ENCODE measurements at regions not wholly inside any gene's neighbourhood (a gene's known extent, or its start where the extent isn't known, plus 50 kb on each side); places are given as distances from the start of the nearest gene placed in this dataset.

DNA sequence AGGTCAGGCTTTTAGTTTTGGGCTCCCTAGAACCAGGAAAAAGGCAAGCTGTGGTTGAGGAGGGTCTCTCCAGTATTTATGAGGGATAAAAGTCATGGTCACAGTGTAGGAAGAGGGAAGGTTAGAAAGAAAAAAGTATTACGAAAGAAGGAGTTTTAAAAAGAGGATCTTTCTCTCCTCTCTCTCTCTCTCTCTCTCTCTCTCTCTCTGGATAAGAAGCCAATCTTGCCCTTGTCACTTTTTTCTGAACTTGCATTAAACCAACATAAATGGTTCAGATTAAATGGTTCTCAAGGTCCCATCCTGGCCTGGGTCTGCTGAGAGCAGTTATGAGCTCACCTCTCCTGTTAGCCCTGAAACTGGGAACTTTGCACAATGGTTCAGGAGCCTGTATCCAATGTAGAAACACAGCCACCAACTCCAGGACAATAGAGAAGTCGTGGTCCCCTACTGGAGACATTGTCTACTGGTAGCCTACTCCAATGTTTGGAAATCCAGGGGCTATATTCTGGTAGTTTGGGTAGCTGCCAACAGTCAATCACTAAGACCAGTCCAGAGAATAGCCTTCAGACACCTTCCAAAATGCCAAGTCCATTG lies 131.9 kb downstream of the DAD1 start:
- no peak for TF ChIP-seq RFX5 (IDR thresholded peaks at IDR 0.05; ENCODE audit: low read depth, low read length)
- TF ChIP-seq, protein P1, sequence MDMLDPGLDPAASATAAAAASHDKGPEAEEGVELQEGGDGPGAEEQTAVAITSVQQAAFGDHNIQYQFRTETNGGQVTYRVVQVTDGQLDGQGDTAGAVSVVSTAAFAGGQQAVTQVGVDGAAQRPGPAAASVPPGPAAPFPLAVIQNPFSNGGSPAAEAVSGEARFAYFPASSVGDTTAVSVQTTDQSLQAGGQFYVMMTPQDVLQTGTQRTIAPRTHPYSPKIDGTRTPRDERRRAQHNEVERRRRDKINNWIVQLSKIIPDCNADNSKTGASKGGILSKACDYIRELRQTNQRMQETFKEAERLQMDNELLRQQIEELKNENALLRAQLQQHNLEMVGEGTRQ (IDR thresholded peaks at IDR 0.05; ENCODE audit: low read depth, low read length) = no peak
- TF ChIP-seq MAZ (IDR thresholded peaks at IDR 0.05; ENCODE audit: borderline replicate concordance, low read depth, low read length) = no peak
- no peak for TF ChIP-seq MXI1 (IDR thresholded peaks at IDR 0.05; ENCODE audit: borderline replicate concordance, low read depth, low read length)
- TF ChIP-seq CEBPB (IDR thresholded peaks at IDR 0.05; ENCODE audit: low read depth, low read length) = no peak
- TF ChIP-seq SMC3 (IDR thresholded peaks at IDR 0.05; ENCODE audit: low read depth, low read length) = no peak
- TF ChIP-seq CHD1 (IDR thresholded peaks at IDR 0.05; ENCODE audit: low read depth, low read length) = no peak
- no peak for TF ChIP-seq RAD21 (IDR thresholded peaks at IDR 0.05; ENCODE audit: low read length)
- Histone ChIP-seq H2AFZ (replicated peaks; ENCODE audit: low read length, poor library complexity) (no peak overlapping the region), H3K4ac (ENCODE audit: low read depth, low read length) (no peak overlapping the region), H3K23ac (ENCODE audit: low read depth, low read length) (no peak overlapping the region), H4K8ac (ENCODE audit: low read depth in 2 of 2, low read length in 2 of 2) (no peak overlapping the region), H4K20me1 (ENCODE audit: insufficient read depth, low read length) (no peaks in the 10 kb centered on the region), H2BK5ac (ENCODE audit: low read depth, low read length, poor library complexity, severe bottlenecking) (no peak overlapping the region), H3K4me3 (ENCODE audit: insufficient read depth, low read depth, low read length) (no peak overlapping the region), H3K14ac (replicated peaks; ENCODE audit: low read depth, low read length) (no peak overlapping the region), H3K27me3 (ENCODE audit: control insufficient read depth, insufficient read depth, low read length) (peaks cover 67% of the 10 kb centered on the region), H2AK9ac (replicated peaks; ENCODE audit: low read depth, low read length, poor library complexity) (no peak overlapping the region), H2BK120ac (ENCODE audit: low read depth, low read length) (no peak overlapping the region), H4K91ac (ENCODE audit: insufficient read depth, low read depth, low read length) (no peak overlapping the region), H3K4me2 (ENCODE audit: low read depth, low read length) (no peak overlapping the region), H2BK15ac (ENCODE audit: low read depth, low read length) (no peak overlapping the region), H3K9ac (ENCODE audit: low read depth, low read length) (no peak overlapping the region), H4K5ac (ENCODE audit: low read depth, low read length) (no peak overlapping the region), H3K4me1 (ENCODE audit: control insufficient read depth, insufficient read depth, low read length) (no peaks in the 10 kb centered on the region), H3K36me3 (ENCODE audit: control insufficient read depth, insufficient read depth, low read length) (no peaks in the 10 kb centered on the region), H2BK20ac (ENCODE audit: low read depth, low read length) (no peak overlapping the region), H3K18ac (ENCODE audit: low read depth, low read length) (no peak overlapping the region), H3K9me3 (ENCODE audit: control insufficient read depth, insufficient read depth, low read length) (no peaks in the 10 kb centered on the region), H3K56ac (ENCODE audit: extremely low read depth, insufficient read depth, low read length) (no peak overlapping the region), H3K27ac (ENCODE audit: insufficient read depth, low read length) (no peak overlapping the region), H2AK5ac (ENCODE audit: low read depth, low read length) (no peak overlapping the region), H3K9me1 (ENCODE audit: insufficient read depth, low read length) (no peaks in the 10 kb centered on the region), H3K79me1 (ENCODE audit: low read depth in 1 of 2, low read length in 2 of 2) (no peaks in the 10 kb centered on the region)
- ChIA-PET POLR2A (ENCODE audit: unreplicated experiment) (no interaction called here), CTCF (interaction anchor here (0.6 kb wide), 1 partner anchor 22 kb away, joined by 3 read pairs; no protein-coding TSS in a partner anchor)
- DNase-seq = no peak
- dilution Hi-C loops (cut with HindIII; ENCODE audit: low sequenced_read_pairs, unreplicated experiment) (no loop called here), in situ Hi-C loops (cut with MboI; ENCODE audit: low sequenced_read_pairs) (no loop called here), intact Hi-C loops (cut with micrococcal nuclease) (no loop called here)
- no TSS peak for BruUV-seq (replicated peaks)
- no peak for ATAC-seq (ENCODE audit: low read depth)
- no CpG with 5 or more reads among the region's 2 CpGs for WGBS, 2 experiments (ENCODE audit: extremely low coverage in 2 of 2, insufficient read length in 1 of 2)

Data from IMR-90 (cell line).